ENCODE measurements at regions not wholly inside any gene's neighbourhood (a gene's known extent, or its start where the extent isn't known, plus 50 kb on each side); places are given as distances from the start of the nearest gene placed in this dataset.

DNA sequence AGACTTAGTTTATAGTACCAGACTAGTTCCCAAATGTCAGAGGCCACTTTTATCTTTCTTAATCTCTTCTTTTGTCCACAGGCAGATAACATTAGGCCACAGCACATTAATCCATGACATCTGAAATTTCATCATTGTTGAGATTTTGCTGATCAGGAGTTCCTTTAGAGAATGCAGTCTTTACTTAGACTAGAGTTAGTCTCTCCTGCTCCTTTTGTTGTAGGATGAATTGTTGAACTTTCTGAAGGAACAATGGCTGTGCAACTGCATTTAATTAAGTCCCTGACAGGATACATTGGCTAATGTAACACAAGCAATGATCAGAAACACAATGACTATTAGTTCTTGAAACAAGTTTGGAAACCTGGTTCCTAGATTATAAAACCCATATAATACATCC is 266.3 kb downstream of the PCDH20 start:
- Mint-ChIP-seq H3K9me3 (peaks cover 5% of the 10 kb centered on the region), H3K4me3 (no peak overlapping the region), H3K36me3 (ENCODE audit: low read depth) (no peaks in the 10 kb centered on the region), H3K4me1 (ENCODE audit: low read depth) (no peaks in the 10 kb centered on the region), H3K27me3 (no peaks in the 10 kb centered on the region), H3K27ac (no peak overlapping the region)
- ChIA-PET CTCF (no interaction called here), POLR2A (no interaction called here)
- DNase-seq (no peak), ATAC-seq (no peak)
- TF ChIP-seq, protein P1, sequence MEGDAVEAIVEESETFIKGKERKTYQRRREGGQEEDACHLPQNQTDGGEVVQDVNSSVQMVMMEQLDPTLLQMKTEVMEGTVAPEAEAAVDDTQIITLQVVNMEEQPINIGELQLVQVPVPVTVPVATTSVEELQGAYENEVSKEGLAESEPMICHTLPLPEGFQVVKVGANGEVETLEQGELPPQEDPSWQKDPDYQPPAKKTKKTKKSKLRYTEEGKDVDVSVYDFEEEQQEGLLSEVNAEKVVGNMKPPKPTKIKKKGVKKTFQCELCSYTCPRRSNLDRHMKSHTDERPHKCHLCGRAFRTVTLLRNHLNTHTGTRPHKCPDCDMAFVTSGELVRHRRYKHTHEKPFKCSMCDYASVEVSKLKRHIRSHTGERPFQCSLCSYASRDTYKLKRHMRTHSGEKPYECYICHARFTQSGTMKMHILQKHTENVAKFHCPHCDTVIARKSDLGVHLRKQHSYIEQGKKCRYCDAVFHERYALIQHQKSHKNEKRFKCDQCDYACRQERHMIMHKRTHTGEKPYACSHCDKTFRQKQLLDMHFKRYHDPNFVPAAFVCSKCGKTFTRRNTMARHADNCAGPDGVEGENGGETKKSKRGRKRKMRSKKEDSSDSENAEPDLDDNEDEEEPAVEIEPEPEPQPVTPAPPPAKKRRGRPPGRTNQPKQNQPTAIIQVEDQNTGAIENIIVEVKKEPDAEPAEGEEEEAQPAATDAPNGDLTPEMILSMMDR (IDR thresholded peaks at IDR 0.05), result no peak
- intact Hi-C loops (cut with micrococcal nuclease), result no loop called here

DNA sequence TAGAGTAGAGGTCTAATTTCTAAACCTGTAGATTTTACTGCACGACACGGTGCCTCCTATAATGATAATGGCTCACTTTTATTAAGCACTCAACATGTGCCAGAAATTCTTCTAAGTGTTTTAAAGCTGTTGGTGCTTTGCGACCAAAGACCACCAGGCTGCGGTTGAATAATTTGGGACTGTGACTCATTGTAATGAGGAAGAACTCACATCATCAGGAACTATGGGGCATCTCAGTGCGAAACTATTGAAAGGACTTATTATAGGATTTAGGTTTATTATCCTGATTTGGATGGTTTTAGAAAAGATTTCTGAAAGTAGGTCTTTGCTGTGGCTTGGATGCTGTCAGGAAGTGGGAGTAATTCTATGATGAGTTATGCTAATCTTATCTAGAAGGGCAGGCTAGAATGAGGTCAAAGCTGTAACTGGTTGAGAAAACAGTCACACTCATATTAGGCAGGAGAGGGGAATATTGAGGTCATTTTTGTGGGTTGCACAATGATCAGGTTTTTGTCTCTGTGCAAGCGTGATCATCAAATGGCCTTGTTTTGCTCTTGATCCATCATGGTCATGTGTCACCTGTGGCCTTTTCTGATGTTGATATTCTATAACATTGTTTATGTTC is 266.8 kb downstream of the PCDH20 start:
- H3K27ac Mint-ChIP-seq, result no peak overlapping the region
- H3K4me3 Mint-ChIP-seq, result no peak overlapping the region
- CTCF ChIA-PET, result no interaction called here
- no peaks in the 10 kb centered on the region for H3K27me3 Mint-ChIP-seq
- DNase-seq (no peak), ATAC-seq (no peak)
- no peaks in the 10 kb centered on the region for H3K4me1 Mint-ChIP-seq (ENCODE audit: low read depth)
- intact Hi-C loops (cut with micrococcal nuclease), result no loop called here
- TF ChIP-seq, protein P1 (IDR thresholded peaks at IDR 0.05), result no peak
- no peaks in the 10 kb centered on the region for H3K36me3 Mint-ChIP-seq (ENCODE audit: low read depth)
- POLR2A ChIA-PET, result no interaction called here
- peaks cover 6% of the 10 kb centered on the region for H3K9me3 Mint-ChIP-seq

DNA sequence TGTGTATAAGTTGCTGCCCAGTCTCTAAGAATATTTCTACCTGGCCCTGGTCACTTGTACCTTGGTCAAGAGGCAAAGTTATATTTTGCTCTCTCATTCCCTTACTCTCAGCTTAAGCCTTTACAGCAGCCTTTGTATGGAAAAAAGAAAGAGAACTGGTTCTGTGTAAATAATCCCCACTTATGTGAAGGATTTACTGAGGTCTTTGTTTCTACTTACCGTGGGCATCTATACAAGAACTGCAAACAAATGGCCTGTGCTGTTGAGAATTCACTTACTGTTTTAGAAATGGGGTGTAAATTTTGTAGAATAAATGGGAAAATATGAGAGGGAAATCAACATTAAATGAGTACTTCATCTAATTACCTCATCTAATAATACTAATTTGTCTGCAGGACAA is 267.4 kb downstream of the PCDH20 start:
- TF ChIP-seq, protein P1 (IDR thresholded peaks at IDR 0.05), result no peak
- no peak overlapping the region for H3K27ac Mint-ChIP-seq
- H3K4me1 Mint-ChIP-seq (ENCODE audit: low read depth), result no peaks in the 10 kb centered on the region
- no peak for ATAC-seq
- intact Hi-C loops (cut with micrococcal nuclease), result no loop called here
- H3K36me3 Mint-ChIP-seq (ENCODE audit: low read depth), result no peaks in the 10 kb centered on the region
- peaks cover 8% of the 10 kb centered on the region for H3K9me3 Mint-ChIP-seq
- CTCF ChIA-PET, result no interaction called here
- H3K4me3 Mint-ChIP-seq, result no peak overlapping the region
- no peak for DNase-seq
- POLR2A ChIA-PET, result interaction anchor here (0.7 kb wide), 1 partner anchor 12 kb away, joined by 3 read pairs; no protein-coding TSS in a partner anchor
- no peaks in the 10 kb centered on the region for H3K27me3 Mint-ChIP-seq

DNA sequence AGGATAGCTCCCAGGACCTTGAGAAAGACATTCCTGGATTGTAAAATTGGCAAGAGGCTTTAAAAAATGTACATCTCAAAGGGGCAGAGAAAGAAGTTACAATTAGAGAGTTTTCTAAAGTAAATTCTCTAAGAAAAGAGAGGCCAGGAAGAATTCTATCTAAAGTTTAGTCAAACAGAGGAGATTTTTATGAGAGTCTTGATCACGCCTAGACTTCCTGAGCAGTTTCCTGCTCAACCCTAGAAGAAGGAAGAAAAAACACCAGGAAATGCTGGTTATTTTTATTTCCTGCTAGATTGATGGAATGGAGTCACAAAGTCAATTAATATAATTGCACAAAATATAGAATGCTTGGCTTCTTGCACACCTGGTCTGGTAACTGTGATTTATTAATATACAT is 269.1 kb downstream of the PCDH20 start:
- no peaks in the 10 kb centered on the region for H3K4me1 Mint-ChIP-seq (ENCODE audit: low read depth)
- intact Hi-C loops (cut with micrococcal nuclease), result no loop called here
- TF ChIP-seq, protein P1 (IDR thresholded peaks at IDR 0.05), result no peak
- no peaks in the 10 kb centered on the region for H3K27me3 Mint-ChIP-seq
- H3K36me3 Mint-ChIP-seq (ENCODE audit: low read depth), result no peaks in the 10 kb centered on the region
- POLR2A ChIA-PET, result no interaction called here
- ATAC-seq, result no peak
- H3K9me3 Mint-ChIP-seq, result peaks cover 12% of the 10 kb centered on the region
- DNase-seq, result no peak
- CTCF ChIA-PET, result no interaction called here
- no peak overlapping the region for H3K27ac Mint-ChIP-seq
- no peak overlapping the region for H3K4me3 Mint-ChIP-seq

DNA sequence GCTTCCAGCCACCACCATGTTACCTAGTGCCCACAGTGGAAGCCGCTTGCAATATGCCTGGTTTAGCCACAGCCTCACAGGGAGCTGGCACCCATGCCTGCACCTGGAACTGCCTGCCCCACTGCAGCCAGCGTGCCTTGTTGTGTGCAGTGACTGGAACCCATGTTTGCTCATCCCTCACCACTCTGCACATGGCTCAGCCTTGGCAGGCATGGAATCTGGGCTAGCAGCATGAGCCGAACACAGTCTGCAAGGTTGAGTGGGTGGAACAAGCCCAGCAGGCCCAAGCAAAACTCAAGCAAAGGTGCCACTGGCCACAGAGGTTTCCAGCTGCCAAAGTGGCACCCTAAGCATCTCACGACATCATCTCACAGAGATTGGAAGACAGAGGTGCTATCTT is 269.5 kb downstream of the PCDH20 start:
- TF ChIP-seq, protein P1 (IDR thresholded peaks at IDR 0.05), result no peak
- POLR2A ChIA-PET, result no interaction called here
- Mint-ChIP-seq H3K36me3 (ENCODE audit: low read depth) (no peaks in the 10 kb centered on the region), H3K27me3 (no peaks in the 10 kb centered on the region), H3K27ac (no peak overlapping the region), H3K4me1 (ENCODE audit: low read depth) (no peaks in the 10 kb centered on the region), H3K4me3 (no peak overlapping the region), H3K9me3 (peaks cover 14% of the 10 kb centered on the region)
- DNase-seq, result no peak
- ATAC-seq, result no peak
- CTCF ChIA-PET, result no interaction called here
- intact Hi-C loops (cut with micrococcal nuclease), result no loop called here
